IMR-90 (cell line): ENCODE measurements at regions not wholly inside any gene's neighbourhood (a gene's known extent, or its start where the extent isn't known, plus 50 kb on each side); places are given as distances from the start of the nearest gene placed in this dataset.

ENCODE experiments used
- ATAC-seq: fragments of 200-7000 bp; cut with Tn5 transposase; 2 replicates; pipeline ENCODE4 v1.9.1; 2020; ENCODE audit warnings: low read depth, mild to moderate bottlenecking, moderate library complexity
- BruUV-seq: library from RNA; stranded (reverse); fragments of 400-500 nt; replicated peaks from 2 replicates; lab custom pipeline; 2021; lab: Mats Ljungman, UMichigan
- CTCF ChIA-PET: fragments of 300-600 bp; formaldehyde crosslinking; extraction: SDS; loops from one replicate; lab custom pipeline; 2021; ENCODE audit warnings: antibody characterized with exemption; lab: Yijun Ruan, JAX
- POLR2A ChIA-PET: fragments of 300-600 bp; sonication (Branson Sonifier 250); formaldehyde crosslinking; loops from one replicate; lab custom pipeline; 2022; ENCODE audit warnings: antibody characterized with exemption; ENCODE audit not compliant: unreplicated experiment; lab: Charles Lee
- DNase-seq: peaks from one replicate; pipeline ENCODE4 v3.0.0; 2013
- H2AFZ ChIP-seq: replicated peaks from 2 replicates; pipeline ENCODE3; 2013; ENCODE audit warnings: low read length, mild to moderate bottlenecking; ENCODE audit not compliant: poor library complexity
- H2AK5ac ChIP-seq: 2 replicates; pipeline ENCODE4 v1.6.1; 2013; ENCODE audit warnings: low read depth, low read length, inconsistent platforms
- H2AK9ac ChIP-seq: replicated peaks from 2 replicates; pipeline ENCODE3; 2013; ENCODE audit warnings: mild to moderate bottlenecking, low read depth, low read length, moderate library complexity; ENCODE audit not compliant: poor library complexity
- H2BK120ac ChIP-seq: 2 replicates; pipeline ENCODE4 v1.6.1; 2013; ENCODE audit warnings: low read depth, low read length, inconsistent platforms
- H2BK15ac ChIP-seq: 3 replicates; pipeline ENCODE4 v1.6.1; 2013; ENCODE audit warnings: low read depth, low read length, inconsistent platforms
- H2BK20ac ChIP-seq: 2 replicates; pipeline ENCODE4 v1.6.1; 2013; ENCODE audit warnings: low read depth, mild to moderate bottlenecking, inconsistent platforms, low read length, moderate library complexity
- H2BK5ac ChIP-seq: 2 replicates; pipeline ENCODE4 v1.6.1; 2013; ENCODE audit warnings: mild to moderate bottlenecking, low read depth, low read length, inconsistent platforms; ENCODE audit not compliant: poor library complexity, severe bottlenecking
- H3K14ac ChIP-seq: replicated peaks from 2 replicates; pipeline ENCODE4 v1.6.1; 2013; ENCODE audit warnings: low read depth, low read length, inconsistent platforms
- H3K18ac ChIP-seq: 2 replicates; pipeline ENCODE4 v1.6.1; 2013; ENCODE audit warnings: low read depth, low read length, control low read depth
- H3K23ac ChIP-seq: 2 replicates; pipeline ENCODE4 v1.6.1; 2013; ENCODE audit warnings: low read depth, low read length, inconsistent platforms
- H3K27ac ChIP-seq: 2 replicates; pipeline ENCODE4 v1.5.1; 2013; ENCODE audit warnings: mild to moderate bottlenecking, control low read depth, low read length; ENCODE audit not compliant: insufficient read depth
- H3K27me3 ChIP-seq: 2 replicates; pipeline ENCODE4 v1.6.1; 2013; ENCODE audit warnings: low read length; ENCODE audit not compliant: control insufficient read depth, insufficient read depth
- H3K36me3 ChIP-seq: 2 replicates; pipeline ENCODE4 v1.6.1; 2013; ENCODE audit warnings: low read length, mixed read lengths; ENCODE audit not compliant: control insufficient read depth, insufficient read depth
- H3K4ac ChIP-seq: 2 replicates; pipeline ENCODE4 v1.6.1; 2013; ENCODE audit warnings: low read depth, low read length, inconsistent platforms
- H3K4me1 ChIP-seq: 2 replicates; pipeline ENCODE4 v1.6.1; 2013; ENCODE audit warnings: low read length, mixed read lengths; ENCODE audit not compliant: control insufficient read depth, insufficient read depth
- H3K4me2 ChIP-seq: 2 replicates; pipeline ENCODE4 v1.6.1; 2013; ENCODE audit warnings: low read depth, mild to moderate bottlenecking, control low read depth, low read length, moderate library complexity
- H3K4me3 ChIP-seq: 2 replicates; pipeline ENCODE4 v1.5.1; 2013; ENCODE audit warnings: low read depth, mild to moderate bottlenecking, control low read depth, low read length, moderate library complexity; ENCODE audit not compliant: insufficient read depth
- H3K56ac ChIP-seq: 2 replicates; pipeline ENCODE4 v1.6.1; 2013; ENCODE audit warnings: low read length, inconsistent platforms; ENCODE audit not compliant: insufficient read depth; ENCODE audit errors: extremely low read depth
- H3K79me1 ChIP-seq, 2 experiments: 2 replicates each; pipeline ENCODE4 v1.6.1; 2013; ENCODE audit warnings: low read length in 2 of 2, inconsistent platforms in 1 of 2, low read depth in 1 of 2
- H3K9ac ChIP-seq: 2 replicates; pipeline ENCODE4 v1.6.1; 2013; ENCODE audit warnings: low read depth, low read length, control low read depth
- H3K9me1 ChIP-seq: 2 replicates; pipeline ENCODE4 v1.6.1; 2013; ENCODE audit warnings: low read length, inconsistent platforms; ENCODE audit not compliant: insufficient read depth
- H3K9me3 ChIP-seq: 2 replicates; pipeline ENCODE4 v1.6.1; 2013; ENCODE audit warnings: low read length; ENCODE audit not compliant: control insufficient read depth, insufficient read depth
- H4K20me1 ChIP-seq: 2 replicates; pipeline ENCODE4 v1.6.1; 2013; ENCODE audit warnings: low read length, inconsistent platforms; ENCODE audit not compliant: insufficient read depth
- H4K5ac ChIP-seq: 2 replicates; pipeline ENCODE4 v1.6.1; 2013; ENCODE audit warnings: mild to moderate bottlenecking, low read depth, low read length, control low read depth
- H4K8ac ChIP-seq, 2 experiments: 2 replicates each; pipeline ENCODE4 v1.6.1; 2013; ENCODE audit warnings: low read depth in 2 of 2, low read length in 2 of 2, control low read depth in 1 of 2, inconsistent platforms in 1 of 2
- H4K91ac ChIP-seq: 2 replicates; pipeline ENCODE4 v1.6.1; 2013; ENCODE audit warnings: low read depth, low read length, inconsistent platforms; ENCODE audit not compliant: insufficient read depth
- BHLHE40 ChIP-seq: fragments of 150-350 bp; IDR thresholded peaks from 2 replicates; pipeline ENCODE4 v1.6.1; 2016; ENCODE audit warnings: mild to moderate bottlenecking, low read depth, low read length
- CEBPB ChIP-seq: IDR thresholded peaks from 2 replicates; pipeline ENCODE4 v1.6.1; 2012; ENCODE audit warnings: low read depth, low read length, improper control_type of control experiment
- CHD1 ChIP-seq: IDR thresholded peaks from 2 replicates; pipeline ENCODE4 v1.6.1; 2012; ENCODE audit warnings: low read depth, low read length, improper control_type of control experiment
- FOS ChIP-seq: fragments of 150-350 bp; IDR thresholded peaks from 2 replicates; pipeline ENCODE4 v1.6.1; 2016; ENCODE audit warnings: low read depth, low read length
- MAFK ChIP-seq: IDR thresholded peaks from 2 replicates; pipeline ENCODE4 v1.6.1; 2012; ENCODE audit warnings: low read depth, low read length, improper control_type of control experiment
- MAZ ChIP-seq: IDR thresholded peaks from 2 replicates; pipeline ENCODE4 v1.6.1; 2012; ENCODE audit warnings: low read depth, mild to moderate bottlenecking, low read length, improper control_type of control experiment, moderate library complexity, borderline replicate concordance
- MXI1 ChIP-seq: IDR thresholded peaks from 2 replicates; pipeline ENCODE4 v1.6.1; 2012; ENCODE audit warnings: low read depth, mild to moderate bottlenecking, low read length, moderate library complexity, borderline replicate concordance
- NFE2L2 ChIP-seq: fragments of 150-350 bp; IDR thresholded peaks from 2 replicates; pipeline ENCODE4 v1.6.1; 2016; ENCODE audit warnings: low read depth, mild to moderate bottlenecking, low read length
- POLR2A ChIP-seq: IDR thresholded peaks from 2 replicates; pipeline ENCODE4 v1.6.1; 2012; ENCODE audit warnings: mild to moderate bottlenecking, low read depth, low read length
- RAD21 ChIP-seq: IDR thresholded peaks from 2 replicates; pipeline ENCODE4 v1.6.1; 2012; ENCODE audit warnings: low read length, improper control_type of control experiment
- RCOR1 ChIP-seq: IDR thresholded peaks from 2 replicates; pipeline ENCODE4 v1.6.1; 2012; ENCODE audit warnings: mild to moderate bottlenecking, low read length, improper control_type of control experiment; ENCODE audit not compliant: insufficient replicate concordance
- RFX5 ChIP-seq: IDR thresholded peaks from 2 replicates; pipeline ENCODE4 v1.8.0; 2012; ENCODE audit warnings: low read depth, mild to moderate bottlenecking, low read length, moderate library complexity
- SMC3 ChIP-seq: fragments of 150-350 bp; IDR thresholded peaks from 2 replicates; pipeline ENCODE4 v1.6.1; 2016; ENCODE audit warnings: low read depth, mild to moderate bottlenecking, antibody characterized with exemption, low read length, moderate library complexity
- WGBS, 2 experiments: methylation state at CpG; one replicate each; pipeline versions ENCODE4 v1.1.5 to v1.1.7; 2013; ENCODE audit warnings: missing lambda C conversion rate in 2 of 2; ENCODE audit not compliant: insufficient read length in 1 of 2; ENCODE audit errors: extremely low coverage in 2 of 2; 5-methylcytosine and 5-hydroxymethylcytosine counted together
- dilution Hi-C: fragments of 300-500 bp; cut with HindIII; formaldehyde crosslinking; loops from one replicate; pipeline ENCODE4 v1.14.3; 2018; ENCODE audit warnings: low sequenced_read_pairs; ENCODE audit not compliant: unreplicated experiment
- in situ Hi-C: fragments of 300-500 bp; cut with MboI; formaldehyde crosslinking; loops from 3 replicates; pipeline ENCODE4 v1.14.3; 2019; ENCODE audit warnings: low sequenced_read_pairs, inconsistent platforms, mixed read lengths
- intact Hi-C: fragments of 100-400 bp; cut with micrococcal nuclease; formaldehyde crosslinking; loops from 2 replicates; pipeline ENCODE4 v1.10.0; 2022
- TF ChIP-seq, protein P1 (sequence below): conservative IDR thresholded peaks from 2 replicates; pipeline ENCODE4 v1.5.1; 2012; ENCODE audit warnings: mild to moderate bottlenecking, low read depth, low read length, improper control_type of control experiment
- TF ChIP-seq, protein P2 (sequence below): fragments of 150-350 bp; IDR thresholded peaks from 2 replicates; pipeline ENCODE4 v1.6.1; 2016; ENCODE audit warnings: low read depth, mild to moderate bottlenecking, low read length, moderate library complexity, borderline replicate concordance
- TF ChIP-seq, protein P3 (sequence below): fragments of 150-350 bp; IDR thresholded peaks from 2 replicates; pipeline ENCODE4 v1.6.1; 2017; ENCODE audit warnings: mild to moderate bottlenecking, antibody characterized with exemption, low read length, low read depth

DNA sequence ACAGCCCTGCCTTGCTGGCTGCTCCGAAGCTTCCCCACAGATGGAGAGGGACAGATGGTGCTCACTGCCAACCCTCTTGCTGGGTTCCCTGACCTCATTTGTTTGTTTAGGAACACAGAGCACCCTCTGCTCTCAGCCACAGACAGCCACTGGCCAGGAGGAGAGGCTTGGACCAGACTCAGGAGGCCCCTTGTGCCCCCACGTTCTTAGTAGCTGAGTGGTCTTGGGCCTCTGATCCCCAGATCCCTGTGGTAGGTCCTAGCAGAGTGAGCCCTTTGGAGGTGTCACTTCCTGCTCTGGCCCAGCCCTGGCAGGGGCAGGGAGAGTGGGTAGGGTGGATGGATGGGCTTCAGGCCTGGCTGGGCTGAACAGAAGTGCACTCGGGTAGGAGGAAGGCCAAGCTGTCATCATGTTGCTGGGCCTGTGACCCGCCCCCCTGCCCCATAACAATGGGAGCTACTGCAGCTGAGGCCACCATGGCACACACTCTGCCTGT, 84.0 kb downstream of the DHCR7 start:
- no peak overlapping the region for H3K27ac ChIP-seq
- H2AK5ac ChIP-seq: no peak overlapping the region
- no peak overlapping the region for H3K23ac ChIP-seq
- H4K20me1 ChIP-seq: no peaks in the 10 kb centered on the region; the same call in 1 of the 2 replicates
- dilution Hi-C loops (no loop called here), intact Hi-C loops (no loop called here), in situ Hi-C loops (no loop called here)
- DNase-seq (no peak), ATAC-seq (peak; percentile 29; the same call in 1 of the 2 replicates)
- POLR2A ChIA-PET: no interaction called here
- H3K4me2 ChIP-seq: no peak overlapping the region
- H3K79me1 ChIP-seq: no peaks in the 10 kb centered on the region
- H3K9ac ChIP-seq: no peak overlapping the region
- H3K36me3 ChIP-seq: no peaks in the 10 kb centered on the region
- H2AFZ ChIP-seq: no peak overlapping the region
- no peak overlapping the region for H3K4ac ChIP-seq
- no peak overlapping the region for H3K18ac ChIP-seq
- peaks cover 5% of the 10 kb centered on the region; the same call in 1 of the 2 replicates for H3K9me3 ChIP-seq
- no peak overlapping the region for H4K8ac ChIP-seq
- no peak overlapping the region for H3K4me3 ChIP-seq
- no peak overlapping the region for H2BK15ac ChIP-seq
- H3K14ac ChIP-seq: no peak overlapping the region
- no peaks in the 10 kb centered on the region for H3K9me1 ChIP-seq
- H3K27me3 ChIP-seq: peaks cover 18% of the 10 kb centered on the region; the same call in 1 of the 2 replicates
- no peak overlapping the region for H4K5ac ChIP-seq
- H3K4me1 ChIP-seq: no peaks in the 10 kb centered on the region
- no peak overlapping the region for H2AK9ac ChIP-seq
- no peak overlapping the region for H2BK20ac ChIP-seq
- 42% methylated on average over 2 of the region's 4 CpGs; no CpG with 5 or more reads in 1 of the 2 experiments for WGBS, 2 experiments
- H3K56ac ChIP-seq: no peak overlapping the region
- no TSS peak for BruUV-seq
- TF ChIP-seq MAZ (no peak), RAD21 (no peak), POLR2A (no peak), MXI1 (no peak), SMC3 (no peak), BHLHE40 (no peak), CHD1 (no peak), RCOR1 (no peak), CEBPB (no peak), FOS (no peak), MAFK (no peak), NFE2L2 (no peak), RFX5 (no peak)
- TF ChIP-seq, protein P1, sequence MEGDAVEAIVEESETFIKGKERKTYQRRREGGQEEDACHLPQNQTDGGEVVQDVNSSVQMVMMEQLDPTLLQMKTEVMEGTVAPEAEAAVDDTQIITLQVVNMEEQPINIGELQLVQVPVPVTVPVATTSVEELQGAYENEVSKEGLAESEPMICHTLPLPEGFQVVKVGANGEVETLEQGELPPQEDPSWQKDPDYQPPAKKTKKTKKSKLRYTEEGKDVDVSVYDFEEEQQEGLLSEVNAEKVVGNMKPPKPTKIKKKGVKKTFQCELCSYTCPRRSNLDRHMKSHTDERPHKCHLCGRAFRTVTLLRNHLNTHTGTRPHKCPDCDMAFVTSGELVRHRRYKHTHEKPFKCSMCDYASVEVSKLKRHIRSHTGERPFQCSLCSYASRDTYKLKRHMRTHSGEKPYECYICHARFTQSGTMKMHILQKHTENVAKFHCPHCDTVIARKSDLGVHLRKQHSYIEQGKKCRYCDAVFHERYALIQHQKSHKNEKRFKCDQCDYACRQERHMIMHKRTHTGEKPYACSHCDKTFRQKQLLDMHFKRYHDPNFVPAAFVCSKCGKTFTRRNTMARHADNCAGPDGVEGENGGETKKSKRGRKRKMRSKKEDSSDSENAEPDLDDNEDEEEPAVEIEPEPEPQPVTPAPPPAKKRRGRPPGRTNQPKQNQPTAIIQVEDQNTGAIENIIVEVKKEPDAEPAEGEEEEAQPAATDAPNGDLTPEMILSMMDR: no peak
- TF ChIP-seq, protein P2, sequence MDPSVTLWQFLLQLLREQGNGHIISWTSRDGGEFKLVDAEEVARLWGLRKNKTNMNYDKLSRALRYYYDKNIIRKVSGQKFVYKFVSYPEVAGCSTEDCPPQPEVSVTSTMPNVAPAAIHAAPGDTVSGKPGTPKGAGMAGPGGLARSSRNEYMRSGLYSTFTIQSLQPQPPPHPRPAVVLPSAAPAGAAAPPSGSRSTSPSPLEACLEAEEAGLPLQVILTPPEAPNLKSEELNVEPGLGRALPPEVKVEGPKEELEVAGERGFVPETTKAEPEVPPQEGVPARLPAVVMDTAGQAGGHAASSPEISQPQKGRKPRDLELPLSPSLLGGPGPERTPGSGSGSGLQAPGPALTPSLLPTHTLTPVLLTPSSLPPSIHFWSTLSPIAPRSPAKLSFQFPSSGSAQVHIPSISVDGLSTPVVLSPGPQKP: no peak
- TF ChIP-seq, protein P3, sequence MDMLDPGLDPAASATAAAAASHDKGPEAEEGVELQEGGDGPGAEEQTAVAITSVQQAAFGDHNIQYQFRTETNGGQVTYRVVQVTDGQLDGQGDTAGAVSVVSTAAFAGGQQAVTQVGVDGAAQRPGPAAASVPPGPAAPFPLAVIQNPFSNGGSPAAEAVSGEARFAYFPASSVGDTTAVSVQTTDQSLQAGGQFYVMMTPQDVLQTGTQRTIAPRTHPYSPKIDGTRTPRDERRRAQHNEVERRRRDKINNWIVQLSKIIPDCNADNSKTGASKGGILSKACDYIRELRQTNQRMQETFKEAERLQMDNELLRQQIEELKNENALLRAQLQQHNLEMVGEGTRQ: no peak
- no peak overlapping the region for H2BK120ac ChIP-seq
- no peak overlapping the region for H4K91ac ChIP-seq
- CTCF ChIA-PET: interaction anchor here (0.8 kb wide), 1 partner anchor 21 kb away, joined by 3 read pairs; no protein-coding TSS in a partner anchor
- H2BK5ac ChIP-seq: no peak overlapping the region
